ENCODE measurements at regions not wholly inside any gene's neighbourhood (a gene's known extent, or its start where the extent isn't known, plus 50 kb on each side); places are given as distances from the start of the nearest gene placed in this dataset.

GRCh38 chr12:114287821-114288525 is 118.0 kb downstream of the TBX5 start:
- Mint-ChIP-seq H3K4me1 (no peaks in the 10 kb centered on the region), H3K4me3 (no peak overlapping the region), H3K36me3 (no peaks in the 10 kb centered on the region), H3K9me3 (no peaks in the 10 kb centered on the region), H3K27me3 (peaks cover 2 to 9% of the 10 kb centered on the region in 2 donors), H3K27ac (no peak overlapping the region)
- Histone ChIP-seq H3K4me1 (ENCODE audit: control insufficient read depth in 1 of 2, extremely low read depth in 1 of 2, insufficient read depth in 2 of 2, low read length in 2 of 2) (no peaks in the 10 kb centered on the region), H3K4me3 (ENCODE audit: control insufficient read depth in 1 of 2, extremely low read depth in 1 of 2, low read length in 1 of 2) (no peak overlapping the region), H3K9me3 (no peaks in the 10 kb centered on the region), H3K27me3 (replicated peaks in 1 of 2; ENCODE audit: control insufficient read depth in 2 of 2, extremely low read depth in 1 of 2, insufficient read depth in 2 of 2, low read length in 1 of 2) (peaks cover 0 to 4% of the 10 kb centered on the region in 2 experiments), H3K27ac (ENCODE audit: low read length) (no peak overlapping the region), H3K36me3 (ENCODE audit: control insufficient read depth in 2 of 2, extremely low read depth in 1 of 2, insufficient read depth in 1 of 2, low read length in 1 of 2) (no peaks in the 10 kb centered on the region)
- POLR2A ChIA-PET, result no interaction called here
- no peak for ATAC-seq (replicated peaks in 1 of 4)
- DNase-seq, result no peak
- CTCF ChIA-PET, result no interaction called here
- WGBS (ENCODE audit: insufficient coverage), result 0% methylated on average over 1 of the region's 3 CpGs

GRCh38 chr12:114286145-114286544 is 119.8 kb downstream of the TBX5 start:
- no peak for ATAC-seq (replicated peaks in 1 of 4)
- H3K4me3 ChIP-seq (ENCODE audit: control insufficient read depth in 1 of 2, extremely low read depth in 1 of 2, low read length in 1 of 2), result no peak overlapping the region
- H3K4me1 ChIP-seq (ENCODE audit: control insufficient read depth in 1 of 2, extremely low read depth in 1 of 2, insufficient read depth in 2 of 2, low read length in 2 of 2), result no peaks in the 10 kb centered on the region
- POLR2A ChIA-PET, result no interaction called here
- H3K27me3 Mint-ChIP-seq, result peaks cover 3 to 9% of the 10 kb centered on the region in 2 donors
- no CpG with 5 or more reads among the region's 2 CpGs for WGBS (ENCODE audit: insufficient coverage)
- H3K27me3 ChIP-seq (replicated peaks in 1 of 2; ENCODE audit: control insufficient read depth in 2 of 2, extremely low read depth in 1 of 2, insufficient read depth in 2 of 2, low read length in 1 of 2), result peaks cover 0 to 4% of the 10 kb centered on the region in 2 experiments
- no peak overlapping the region for H3K27ac ChIP-seq (ENCODE audit: low read length)
- H3K9me3 Mint-ChIP-seq, result no peaks in the 10 kb centered on the region
- DNase-seq, result no peak
- no peaks in the 10 kb centered on the region for H3K36me3 Mint-ChIP-seq
- H3K9me3 ChIP-seq, result no peaks in the 10 kb centered on the region
- H3K36me3 ChIP-seq (ENCODE audit: control insufficient read depth in 2 of 2, extremely low read depth in 1 of 2, insufficient read depth in 1 of 2, low read length in 1 of 2), result no peaks in the 10 kb centered on the region
- no peak overlapping the region for H3K27ac Mint-ChIP-seq
- CTCF ChIA-PET, result no interaction called here
- no peak overlapping the region for H3K4me3 Mint-ChIP-seq
- H3K4me1 Mint-ChIP-seq, result no peaks in the 10 kb centered on the region

- Histone ChIP-seq H3K9me3 (no peaks in the 10 kb centered on the region), H3K36me3 (ENCODE audit: control insufficient read depth in 2 of 2, extremely low read depth in 1 of 2, insufficient read depth in 1 of 2, low read length in 1 of 2) (no peaks in the 10 kb centered on the region), H3K4me3 (ENCODE audit: control insufficient read depth in 1 of 2, extremely low read depth in 1 of 2, low read length in 1 of 2) (no peak overlapping the region), H3K27ac (ENCODE audit: low read length) (no peak overlapping the region), H3K4me1 (ENCODE audit: control insufficient read depth in 1 of 2, extremely low read depth in 1 of 2, insufficient read depth in 2 of 2, low read length in 2 of 2) (no peaks in the 10 kb centered on the region), H3K27me3 (replicated peaks in 1 of 2; ENCODE audit: control insufficient read depth in 2 of 2, extremely low read depth in 1 of 2, insufficient read depth in 2 of 2, low read length in 1 of 2) (peaks cover 0 to 2% of the 10 kb centered on the region in 2 experiments)
- DNase-seq (no peak), ATAC-seq (replicated peaks in 1 of 4) (no peak)
- CTCF ChIA-PET, result no interaction called here
- Mint-ChIP-seq H3K4me1 (no peaks in the 10 kb centered on the region), H3K9me3 (no peaks in the 10 kb centered on the region), H3K27me3 (peaks cover 3 to 9% of the 10 kb centered on the region in 2 donors), H3K36me3 (no peaks in the 10 kb centered on the region), H3K4me3 (no peak overlapping the region), H3K27ac (no peak overlapping the region)
- WGBS (ENCODE audit: insufficient coverage), result no CpG with 5 or more reads among the region's 1 CpG
- POLR2A ChIA-PET, result no interaction called here
Observed at GRCh38 chr12:114285554-114285953, 120.4 kb downstream of the TBX5 start.

GRCh38 chr12:114284041-114284440 is 121.9 kb downstream of the TBX5 start:
- H3K27me3 Mint-ChIP-seq, result peaks cover 1 to 12% of the 10 kb centered on the region in 2 donors
- peaks cover 0 to 5% (median 0%) of the 10 kb centered on the region in 3 donors for H3K9me3 Mint-ChIP-seq
- Histone ChIP-seq H3K36me3 (ENCODE audit: control insufficient read depth in 2 of 2, extremely low read depth in 1 of 2, insufficient read depth in 1 of 2, low read length in 1 of 2) (no peaks in the 10 kb centered on the region), H3K4me3 (ENCODE audit: control insufficient read depth in 1 of 2, extremely low read depth in 1 of 2, low read length in 1 of 2) (no peak overlapping the region), H3K27me3 (replicated peaks in 1 of 2; ENCODE audit: control insufficient read depth in 2 of 2, extremely low read depth in 1 of 2, insufficient read depth in 2 of 2, low read length in 1 of 2) (peaks cover 0 to 2% of the 10 kb centered on the region in 2 experiments), H3K9me3 (no peaks in the 10 kb centered on the region), H3K27ac (ENCODE audit: low read length) (no peak overlapping the region), H3K4me1 (ENCODE audit: control insufficient read depth in 1 of 2, extremely low read depth in 1 of 2, insufficient read depth in 2 of 2, low read length in 2 of 2) (no peaks in the 10 kb centered on the region)
- ChIA-PET CTCF (no interaction called here), POLR2A (no interaction called here)
- H3K36me3 Mint-ChIP-seq, result no peaks in the 10 kb centered on the region
- H3K4me1 Mint-ChIP-seq, result no peaks in the 10 kb centered on the region
- ATAC-seq (replicated peaks in 1 of 4) (no peak), DNase-seq (no peak)
- WGBS (ENCODE audit: insufficient coverage), result no CpG with 5 or more reads among the region's 4 CpGs
- H3K4me3 Mint-ChIP-seq, result no peak overlapping the region
- no peak overlapping the region for H3K27ac Mint-ChIP-seq

- Histone ChIP-seq H3K4me3 (ENCODE audit: control insufficient read depth in 1 of 2, extremely low read depth in 1 of 2, low read length in 1 of 2) (no peak overlapping the region), H3K4me1 (ENCODE audit: control insufficient read depth in 1 of 2, extremely low read depth in 1 of 2, insufficient read depth in 2 of 2, low read length in 2 of 2) (no peaks in the 10 kb centered on the region), H3K27me3 (replicated peaks in 1 of 2; ENCODE audit: control insufficient read depth in 2 of 2, extremely low read depth in 1 of 2, insufficient read depth in 2 of 2, low read length in 1 of 2) (no peaks in the 10 kb centered on the region), H3K27ac (ENCODE audit: low read length) (no peak overlapping the region), H3K36me3 (ENCODE audit: control insufficient read depth in 2 of 2, extremely low read depth in 1 of 2, insufficient read depth in 1 of 2, low read length in 1 of 2) (no peaks in the 10 kb centered on the region), H3K9me3 (no peaks in the 10 kb centered on the region)
- POLR2A ChIA-PET, result no interaction called here
- no peak overlapping the region for H3K27ac Mint-ChIP-seq
- DNase-seq (no peak), ATAC-seq (replicated peaks in 1 of 4) (no peak)
- no peaks in the 10 kb centered on the region for H3K36me3 Mint-ChIP-seq
- no peak overlapping the region for H3K4me3 Mint-ChIP-seq
- H3K4me1 Mint-ChIP-seq, result no peaks in the 10 kb centered on the region
- WGBS (ENCODE audit: insufficient coverage), result 11% methylated on average over 1 of the region's 3 CpGs
- H3K9me3 Mint-ChIP-seq, result peaks cover 0 to 5% (median 1%) of the 10 kb centered on the region in 3 donors
- CTCF ChIA-PET, result no interaction called here
- peaks cover 2 to 9% of the 10 kb centered on the region in 2 donors for H3K27me3 Mint-ChIP-seq
Observed at GRCh38 chr12:114275932-114276785, 129.8 kb downstream of the TBX5 start.

- Histone ChIP-seq H3K9me3 (no peaks in the 10 kb centered on the region), H3K27ac (ENCODE audit: low read length) (no peak overlapping the region), H3K36me3 (ENCODE audit: control insufficient read depth in 2 of 2, extremely low read depth in 1 of 2, insufficient read depth in 1 of 2, low read length in 1 of 2) (no peaks in the 10 kb centered on the region), H3K4me1 (ENCODE audit: control insufficient read depth in 1 of 2, extremely low read depth in 1 of 2, insufficient read depth in 2 of 2, low read length in 2 of 2) (no peaks in the 10 kb centered on the region), H3K4me3 (ENCODE audit: control insufficient read depth in 1 of 2, extremely low read depth in 1 of 2, low read length in 1 of 2) (no peak overlapping the region), H3K27me3 (replicated peaks in 1 of 2; ENCODE audit: control insufficient read depth in 2 of 2, extremely low read depth in 1 of 2, insufficient read depth in 2 of 2, low read length in 1 of 2) (no peaks in the 10 kb centered on the region)
- Mint-ChIP-seq H3K9me3 (peaks cover 0 to 4% (median 1%) of the 10 kb centered on the region in 3 donors), H3K4me3 (no peak overlapping the region), H3K27ac (no peak overlapping the region), H3K4me1 (no peaks in the 10 kb centered on the region), H3K36me3 (no peaks in the 10 kb centered on the region), H3K27me3 (peaks cover 2 to 10% of the 10 kb centered on the region in 2 donors)
- ATAC-seq (replicated peaks in 1 of 4) (no peak), DNase-seq (no peak)
- ChIA-PET CTCF (no interaction called here), POLR2A (no interaction called here)
- 72% methylated on average over 2 of the region's 4 CpGs for WGBS (ENCODE audit: insufficient coverage)
Observed at GRCh38 chr12:114275086-114275485, 130.9 kb downstream of the TBX5 start.

Measured in T-cell (primary cell).